ENCODE measurements at regions not wholly inside any gene's neighbourhood (a gene's known extent, or its start where the extent isn't known, plus 50 kb on each side); places are given as distances from the start of the nearest gene placed in this dataset.

DNA sequence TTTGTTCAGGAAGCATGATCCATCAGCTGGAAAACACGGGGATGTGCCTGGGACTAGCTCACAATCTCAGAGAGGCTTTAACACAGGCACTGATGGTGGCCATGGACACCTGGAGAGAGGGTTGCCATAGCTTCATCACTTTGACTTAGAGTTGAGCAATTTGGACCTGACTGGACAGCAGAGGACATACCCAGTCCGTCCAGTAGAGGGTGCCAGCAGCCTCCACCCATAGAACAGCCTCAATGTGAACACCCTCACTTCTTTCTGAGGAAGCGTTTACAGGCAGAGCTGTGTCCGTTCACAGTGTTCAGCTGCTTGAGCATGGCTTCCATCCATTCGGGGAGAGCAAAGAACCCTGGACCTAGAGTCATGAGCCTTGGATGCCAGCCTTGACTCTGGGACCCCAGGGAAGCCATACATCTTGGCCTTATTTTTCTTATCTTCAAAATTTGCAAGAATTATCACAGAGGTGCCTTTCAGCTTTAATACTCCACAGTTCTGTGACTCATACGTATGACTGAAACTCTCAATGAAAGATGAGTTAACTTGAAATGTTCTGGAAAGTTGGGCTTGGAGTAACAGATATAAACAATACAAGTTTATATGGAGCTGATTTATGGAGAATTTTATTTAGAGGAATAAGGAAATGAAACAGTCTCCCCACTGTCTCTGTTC, 302.9 kb upstream of the PODXL start:
- H3K9ac ChIP-seq (ENCODE audit: low read length) = no peak overlapping the region
- TF ChIP-seq EZH2 (IDR thresholded peaks at IDR 0.05; ENCODE audit: borderline replicate concordance, low read length) = no peak
- TF ChIP-seq, protein P1, sequence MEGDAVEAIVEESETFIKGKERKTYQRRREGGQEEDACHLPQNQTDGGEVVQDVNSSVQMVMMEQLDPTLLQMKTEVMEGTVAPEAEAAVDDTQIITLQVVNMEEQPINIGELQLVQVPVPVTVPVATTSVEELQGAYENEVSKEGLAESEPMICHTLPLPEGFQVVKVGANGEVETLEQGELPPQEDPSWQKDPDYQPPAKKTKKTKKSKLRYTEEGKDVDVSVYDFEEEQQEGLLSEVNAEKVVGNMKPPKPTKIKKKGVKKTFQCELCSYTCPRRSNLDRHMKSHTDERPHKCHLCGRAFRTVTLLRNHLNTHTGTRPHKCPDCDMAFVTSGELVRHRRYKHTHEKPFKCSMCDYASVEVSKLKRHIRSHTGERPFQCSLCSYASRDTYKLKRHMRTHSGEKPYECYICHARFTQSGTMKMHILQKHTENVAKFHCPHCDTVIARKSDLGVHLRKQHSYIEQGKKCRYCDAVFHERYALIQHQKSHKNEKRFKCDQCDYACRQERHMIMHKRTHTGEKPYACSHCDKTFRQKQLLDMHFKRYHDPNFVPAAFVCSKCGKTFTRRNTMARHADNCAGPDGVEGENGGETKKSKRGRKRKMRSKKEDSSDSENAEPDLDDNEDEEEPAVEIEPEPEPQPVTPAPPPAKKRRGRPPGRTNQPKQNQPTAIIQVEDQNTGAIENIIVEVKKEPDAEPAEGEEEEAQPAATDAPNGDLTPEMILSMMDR (IDR thresholded peaks at IDR 0.05; ENCODE audit: low read length) = peak; percentile 93
- no peaks in the 10 kb centered on the region for H3K27me3 ChIP-seq (ENCODE audit: insufficient read depth, low read length)
- no peaks in the 10 kb centered on the region for H3F3A ChIP-seq (ENCODE audit: insufficient read depth, low read length)
- H3K9me3 ChIP-seq (ENCODE audit: low read length) = peaks cover 6% of the 10 kb centered on the region; the same call in 1 of the 2 replicates
- H3K4me3 ChIP-seq (ENCODE audit: low read depth, low read length, poor library complexity, severe bottlenecking) = no peak overlapping the region
- no peaks in the 10 kb centered on the region for H4K20me1 ChIP-seq (ENCODE audit: insufficient read depth, low read length)
- no peaks in the 10 kb centered on the region for H3K79me2 ChIP-seq (ENCODE audit: insufficient read depth, low read length)
- no peak overlapping the region for H3K27ac ChIP-seq (ENCODE audit: low read depth, low read length, poor library complexity, severe bottlenecking)
- H2AFZ ChIP-seq (ENCODE audit: low read length) = no peak overlapping the region
- no peak overlapping the region for H3K4me2 ChIP-seq (ENCODE audit: low read length)
- no peaks in the 10 kb centered on the region for H3K36me3 ChIP-seq (ENCODE audit: insufficient read depth, low read length)
- H3K9me2 ChIP-seq (ENCODE audit: low read depth, low read length) = no peaks in the 10 kb centered on the region
- H3K4me1 ChIP-seq (ENCODE audit: insufficient read depth, low read length, severe bottlenecking) = no peaks in the 10 kb centered on the region

DNA sequence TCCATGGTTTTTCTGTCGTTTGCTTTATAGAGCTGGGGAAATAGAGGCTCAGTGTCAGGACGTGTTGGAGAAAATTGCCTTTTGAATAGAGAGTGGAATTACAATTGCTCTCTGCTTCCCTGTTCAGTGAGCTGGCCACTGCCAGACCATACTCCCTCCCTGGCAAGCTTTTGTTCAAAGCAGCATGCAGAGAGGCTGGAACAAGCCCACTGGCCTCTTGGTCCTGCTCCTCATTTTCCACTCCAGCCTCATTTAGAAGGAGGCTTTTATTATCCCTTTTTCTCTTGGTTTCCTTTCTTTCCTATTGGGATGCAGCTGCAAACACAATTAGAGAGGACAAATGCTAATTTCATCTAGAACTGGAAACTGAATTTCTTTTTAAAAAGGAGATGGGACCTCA, 302.2 kb upstream of the PODXL start:
- Histone ChIP-seq H3K4me3 (ENCODE audit: low read depth, low read length, poor library complexity, severe bottlenecking) (no peak overlapping the region), H3K4me2 (ENCODE audit: low read length) (no peak overlapping the region), H4K20me1 (ENCODE audit: insufficient read depth, low read length) (no peaks in the 10 kb centered on the region), H3K9ac (ENCODE audit: low read length) (no peak overlapping the region), H3K79me2 (ENCODE audit: insufficient read depth, low read length) (no peaks in the 10 kb centered on the region), H3K27ac (ENCODE audit: low read depth, low read length, poor library complexity, severe bottlenecking) (no peak overlapping the region), H3K27me3 (ENCODE audit: insufficient read depth, low read length) (no peaks in the 10 kb centered on the region), H3K9me3 (ENCODE audit: low read length) (peaks cover 9% of the 10 kb centered on the region; the same call in 1 of the 2 replicates), H3K36me3 (ENCODE audit: insufficient read depth, low read length) (no peaks in the 10 kb centered on the region), H3K9me2 (ENCODE audit: low read depth, low read length) (no peaks in the 10 kb centered on the region), H3F3A (ENCODE audit: insufficient read depth, low read length) (no peaks in the 10 kb centered on the region), H2AFZ (ENCODE audit: low read length) (no peak overlapping the region), H3K4me1 (ENCODE audit: insufficient read depth, low read length, severe bottlenecking) (no peaks in the 10 kb centered on the region)
- TF ChIP-seq EZH2 (IDR thresholded peaks at IDR 0.05; ENCODE audit: borderline replicate concordance, low read length) = no peak
- TF ChIP-seq, protein P1 (IDR thresholded peaks at IDR 0.05; ENCODE audit: low read length) = no peak

DNA sequence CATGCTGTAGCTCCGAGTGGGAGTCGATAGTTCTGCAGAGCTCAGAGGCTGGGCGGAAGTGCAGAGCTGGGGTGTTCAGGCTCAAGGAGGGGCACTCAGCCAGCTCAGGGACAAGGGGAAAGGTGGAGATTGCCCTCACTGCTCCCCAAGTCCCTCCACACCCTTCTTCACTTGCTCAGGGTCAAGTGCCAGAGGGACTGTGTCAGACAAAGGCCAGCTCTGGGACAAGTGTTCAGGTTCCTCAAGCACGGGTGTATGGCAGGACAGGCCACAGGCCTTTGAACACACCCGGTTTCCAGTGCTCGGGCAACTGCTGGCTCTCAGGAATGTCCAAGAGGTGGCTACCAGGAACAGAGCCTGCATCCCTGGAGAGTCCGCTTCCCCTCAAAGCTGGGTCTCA, 293.0 kb upstream of the PODXL start:
- TF ChIP-seq, protein P1 (IDR thresholded peaks at IDR 0.05; ENCODE audit: low read length) = no peak
- TF ChIP-seq EZH2 (IDR thresholded peaks at IDR 0.05; ENCODE audit: borderline replicate concordance, low read length) = no peak
- Histone ChIP-seq H3K27me3 (ENCODE audit: insufficient read depth, low read length) (no peaks in the 10 kb centered on the region), H3K9me3 (ENCODE audit: low read length) (peaks cover 9% of the 10 kb centered on the region; the same call in 1 of the 2 replicates), H3K4me3 (ENCODE audit: low read depth, low read length, poor library complexity, severe bottlenecking) (no peak overlapping the region), H4K20me1 (ENCODE audit: insufficient read depth, low read length) (no peaks in the 10 kb centered on the region), H3K4me1 (ENCODE audit: insufficient read depth, low read length, severe bottlenecking) (no peaks in the 10 kb centered on the region), H3K36me3 (ENCODE audit: insufficient read depth, low read length) (no peaks in the 10 kb centered on the region), H3K9ac (ENCODE audit: low read length) (no peak overlapping the region), H3K79me2 (ENCODE audit: insufficient read depth, low read length) (no peaks in the 10 kb centered on the region), H3K9me2 (ENCODE audit: low read depth, low read length) (no peaks in the 10 kb centered on the region), H3K4me2 (ENCODE audit: low read length) (no peak overlapping the region), H3F3A (ENCODE audit: insufficient read depth, low read length) (no peaks in the 10 kb centered on the region), H3K27ac (ENCODE audit: low read depth, low read length, poor library complexity, severe bottlenecking) (no peak overlapping the region), H2AFZ (ENCODE audit: low read length) (no peak overlapping the region)
